ENCODE measurements at regions not wholly inside any gene's neighbourhood (a gene's known extent, or its start where the extent isn't known, plus 50 kb on each side); places are given as distances from the start of the nearest gene placed in this dataset.

- no peak for TF ChIP-seq CTCF (IDR thresholded peaks at IDR 0.05)
- TF ChIP-seq EZH2 (IDR thresholded peaks at IDR 0.05): no peak
Measured at GRCh38 chr1:105399716-105400115, 1650.0 kb downstream of the AMY1C start.
